Mesothelial cell of epicardium (in vitro differentiated cells): ENCODE measurements at regions not wholly inside any gene's neighbourhood (a gene's known extent, or its start where the extent isn't known, plus 50 kb on each side); places are given as distances from the start of the nearest gene placed in this dataset.

Source experiments
- DNase-seq, 2 experiments: peaks; one replicate each; pipeline ENCODE4 v3.0.0; 2021; ENCODE audit warnings: low spot score in 2 of 2; ENCODE audit not compliant: unreplicated experiment in 2 of 2
- H3K27ac Mint-ChIP-seq: 2 replicates; pipeline ENCODE4 v1.8.0; 2021; ENCODE audit warnings: mixed read lengths
- H3K27me3 Mint-ChIP-seq: 2 replicates; pipeline ENCODE4 v1.8.0; 2021; ENCODE audit warnings: low read depth, mixed read lengths
- H3K36me3 Mint-ChIP-seq: 2 replicates; pipeline ENCODE4 v1.8.0; 2021; ENCODE audit warnings: mixed read lengths
- H3K4me1 Mint-ChIP-seq: 2 replicates; pipeline ENCODE4 v1.8.0; 2021; ENCODE audit warnings: mixed read lengths
- H3K4me3 Mint-ChIP-seq: 2 replicates; pipeline ENCODE4 v1.8.0; 2021; ENCODE audit warnings: mild to moderate bottlenecking, moderate library complexity, mixed read lengths
- H3K9me3 Mint-ChIP-seq: 2 replicates; pipeline ENCODE4 v1.8.0; 2021; ENCODE audit warnings: mixed read lengths
- CTCF ChIP-seq: fragments of 200-600 bp; sonication (generic); IDR thresholded peaks from one replicate; pipeline ENCODE4 v1.5.0; 2021; ENCODE audit warnings: antibody characterized with exemption; ENCODE audit not compliant: unreplicated experiment

GRCh38 chr9:75213765-75214164 is 125.5 kb downstream of the OSTF1 start:
- no peak overlapping the region for H3K4me3 Mint-ChIP-seq

GRCh38 chr9:75226403-75227139 is 138.3 kb downstream of the OSTF1 start:
- H3K27ac Mint-ChIP-seq: no peak overlapping the region
- H3K27me3 Mint-ChIP-seq: no peaks in the 10 kb centered on the region
- TF ChIP-seq CTCF: no peak
- no peak for DNase-seq
- peaks cover 27% of the 10 kb centered on the region for H3K36me3 Mint-ChIP-seq
- H3K4me3 Mint-ChIP-seq: no peak overlapping the region
- H3K9me3 Mint-ChIP-seq: peaks cover 50% of the 10 kb centered on the region
- H3K4me1 Mint-ChIP-seq: peaks cover 33% of the 10 kb centered on the region

More at GRCh38 chr9:75213765-75214164, 125.5 kb downstream of the OSTF1 start:
- peaks cover 41% of the 10 kb centered on the region for H3K4me1 Mint-ChIP-seq
- H3K36me3 Mint-ChIP-seq: no peaks in the 10 kb centered on the region
- H3K27me3 Mint-ChIP-seq: no peaks in the 10 kb centered on the region
- H3K27ac Mint-ChIP-seq: no peak overlapping the region
- H3K9me3 Mint-ChIP-seq: no peaks in the 10 kb centered on the region
- TF ChIP-seq CTCF: no peak
- DNase-seq: no peak

GRCh38 chr9:75228893-75229292 is 140.6 kb downstream of the OSTF1 start:
- Mint-ChIP-seq H3K4me3 (no peak overlapping the region), H3K27ac (peak overlapping the region; percentile 71), H3K36me3 (peaks cover 20% of the 10 kb centered on the region), H3K27me3 (no peaks in the 10 kb centered on the region), H3K9me3 (peaks cover 29% of the 10 kb centered on the region), H3K4me1 (peaks cover 40% of the 10 kb centered on the region)
- no peak for TF ChIP-seq CTCF
- DNase-seq: no peak

GRCh38 chr9:75229605-75230332 is 141.5 kb downstream of the OSTF1 start:
- H3K9me3 Mint-ChIP-seq: peaks cover 24% of the 10 kb centered on the region
- H3K27ac Mint-ChIP-seq: peak overlapping the region; percentile 71
- DNase-seq: no peak
- TF ChIP-seq CTCF: no peak
- H3K4me1 Mint-ChIP-seq: peaks cover 40% of the 10 kb centered on the region
- no peak overlapping the region for H3K4me3 Mint-ChIP-seq
- H3K27me3 Mint-ChIP-seq: no peaks in the 10 kb centered on the region
- H3K36me3 Mint-ChIP-seq: peaks cover 16% of the 10 kb centered on the region

GRCh38 chr9:75230469-75230868 is 142.2 kb downstream of the OSTF1 start:
- H3K27me3 Mint-ChIP-seq: no peaks in the 10 kb centered on the region
- peaks cover 14% of the 10 kb centered on the region for H3K36me3 Mint-ChIP-seq
- no peak for TF ChIP-seq CTCF
- H3K9me3 Mint-ChIP-seq: peaks cover 24% of the 10 kb centered on the region
- peaks cover 40% of the 10 kb centered on the region for H3K4me1 Mint-ChIP-seq
- peak overlapping the region; percentile 71 for H3K27ac Mint-ChIP-seq
- no peak for DNase-seq
- no peak overlapping the region for H3K4me3 Mint-ChIP-seq
